ENCODE measurements at regions not wholly inside any gene's neighbourhood (a gene's known extent, or its start where the extent isn't known, plus 50 kb on each side); places are given as distances from the start of the nearest gene placed in this dataset.

DNA sequence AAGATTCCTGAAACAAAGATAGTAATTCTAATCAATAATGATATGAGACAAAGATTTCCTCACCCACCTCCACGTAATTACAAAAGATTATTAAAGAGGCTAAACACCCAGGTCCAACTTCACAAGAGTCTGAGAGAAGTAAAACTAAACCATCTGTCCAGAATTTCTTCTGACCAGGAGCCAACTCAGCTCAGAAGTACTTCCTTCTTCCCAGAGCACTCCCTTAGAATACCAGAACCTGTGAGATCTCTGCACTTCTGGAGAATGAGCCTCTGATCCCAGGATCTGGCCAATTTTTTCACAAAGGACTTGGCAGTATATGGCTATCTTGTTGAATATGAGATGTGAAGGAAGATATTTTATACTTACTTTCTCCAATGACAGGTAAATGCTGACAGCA, 120.6 kb upstream of the PALMD start (continued):
- TF ChIP-seq POU5F1 (IDR thresholded peaks at IDR 0.05; ENCODE audit: low read depth, low read length): no peak
- TF ChIP-seq TBP (IDR thresholded peaks at IDR 0.05; ENCODE audit: low read depth, low read length): no peak
- TF ChIP-seq CREB1 (IDR thresholded peaks at IDR 0.05): no peak
- TF ChIP-seq CBX8 (IDR thresholded peaks at IDR 0.05; ENCODE audit: borderline replicate concordance, low read depth, low read length): no peak
